Middle frontal gyrus (tissue), 1 donor: ENCODE measurements at regions not wholly inside any gene's neighbourhood (a gene's known extent, or its start where the extent isn't known, plus 50 kb on each side); places are given as distances from the start of the nearest gene placed in this dataset.
"Not testable (repeated sequence)": the region's sequence is repeated elsewhere in the genome, so short reads cannot be mapped to it uniquely, and the experiment has no call there.

Experiments
- DNase-seq: peaks from one replicate; pipeline ENCODE4 v3.0.0-alpha.2; 2015; ENCODE audit warnings: low spot score; ENCODE audit errors: extremely low spot score

- DNase-seq, result no peak
Observed at GRCh38 chr5:96320797-96321196, 112.3 kb downstream of the PCSK1 start.

- DNase-seq, result not testable (repeated sequence)
Observed at GRCh38 chr5:96319981-96320739, 112.9 kb downstream of the PCSK1 start.

GRCh38 chr5:96318569-96319110 is 114.4 kb downstream of the PCSK1 start:
- no peak for DNase-seq

- no peak for DNase-seq
Observed at GRCh38 chr5:96317945-96318344, 115.1 kb downstream of the PCSK1 start.

GRCh38 chr5:96316487-96316886 is 116.6 kb downstream of the PCSK1 start:
- DNase-seq, result no peak

- DNase-seq, result no peak
Observed at GRCh38 chr5:96316017-96316416, 117.0 kb downstream of the PCSK1 start.

GRCh38 chr5:96315431-96315830 is 117.6 kb downstream of the PCSK1 start:
- DNase-seq, result no peak

- DNase-seq, result no peak
Observed at GRCh38 chr5:96312383-96312782, 120.7 kb downstream of the PCSK1 start.

- not testable (repeated sequence) for DNase-seq
Observed at GRCh38 chr5:96307047-96307446, 126.0 kb downstream of the PCSK1 start.

- no peak for DNase-seq
Observed at GRCh38 chr5:96302174-96302738, 130.8 kb downstream of the PCSK1 start.

- no peak for DNase-seq
Observed at GRCh38 chr5:96300976-96301375, 132.1 kb downstream of the PCSK1 start.

GRCh38 chr5:96297867-96298266 is 135.2 kb downstream of the PCSK1 start:
- DNase-seq, result no peak

- DNase-seq, result no peak
Observed at GRCh38 chr5:96297290-96297689, 135.8 kb downstream of the PCSK1 start.

GRCh38 chr5:96294884-96295202 is 138.2 kb downstream of the PCSK1 start:
- no peak for DNase-seq

GRCh38 chr5:96293966-96294883 is 138.8 kb downstream of the PCSK1 start:
- no peak for DNase-seq

GRCh38 chr5:96292582-96293247 is 140.3 kb downstream of the PCSK1 start:
- DNase-seq, result no peak

- not testable (repeated sequence) for DNase-seq
Observed at GRCh38 chr5:96289287-96289686, 143.8 kb downstream of the PCSK1 start.

- DNase-seq, result no peak
Observed at GRCh38 chr5:96288845-96289185, 144.2 kb downstream of the PCSK1 start.

GRCh38 chr5:96288166-96288844 is 144.7 kb downstream of the PCSK1 start:
- DNase-seq, result no peak

GRCh38 chr5:96287136-96287535 is 145.9 kb downstream of the PCSK1 start:
- DNase-seq, result no peak

GRCh38 chr5:96285823-96286222 is 147.2 kb downstream of the PCSK1 start:
- no peak for DNase-seq
